Effector CD8-positive, alpha-beta T cell (primary cell): ENCODE measurements at regions not wholly inside any gene's neighbourhood (a gene's known extent, or its start where the extent isn't known, plus 50 kb on each side); places are given as distances from the start of the nearest gene placed in this dataset.
"Not testable (repeated sequence)": the region's sequence is repeated elsewhere in the genome, so short reads cannot be mapped to it uniquely, and the experiment has no call there.

Experiments
- DNase-seq: peaks from one replicate; lab custom pipeline; 2025; lab: John Stamatoyannopoulos, UW

DNA sequence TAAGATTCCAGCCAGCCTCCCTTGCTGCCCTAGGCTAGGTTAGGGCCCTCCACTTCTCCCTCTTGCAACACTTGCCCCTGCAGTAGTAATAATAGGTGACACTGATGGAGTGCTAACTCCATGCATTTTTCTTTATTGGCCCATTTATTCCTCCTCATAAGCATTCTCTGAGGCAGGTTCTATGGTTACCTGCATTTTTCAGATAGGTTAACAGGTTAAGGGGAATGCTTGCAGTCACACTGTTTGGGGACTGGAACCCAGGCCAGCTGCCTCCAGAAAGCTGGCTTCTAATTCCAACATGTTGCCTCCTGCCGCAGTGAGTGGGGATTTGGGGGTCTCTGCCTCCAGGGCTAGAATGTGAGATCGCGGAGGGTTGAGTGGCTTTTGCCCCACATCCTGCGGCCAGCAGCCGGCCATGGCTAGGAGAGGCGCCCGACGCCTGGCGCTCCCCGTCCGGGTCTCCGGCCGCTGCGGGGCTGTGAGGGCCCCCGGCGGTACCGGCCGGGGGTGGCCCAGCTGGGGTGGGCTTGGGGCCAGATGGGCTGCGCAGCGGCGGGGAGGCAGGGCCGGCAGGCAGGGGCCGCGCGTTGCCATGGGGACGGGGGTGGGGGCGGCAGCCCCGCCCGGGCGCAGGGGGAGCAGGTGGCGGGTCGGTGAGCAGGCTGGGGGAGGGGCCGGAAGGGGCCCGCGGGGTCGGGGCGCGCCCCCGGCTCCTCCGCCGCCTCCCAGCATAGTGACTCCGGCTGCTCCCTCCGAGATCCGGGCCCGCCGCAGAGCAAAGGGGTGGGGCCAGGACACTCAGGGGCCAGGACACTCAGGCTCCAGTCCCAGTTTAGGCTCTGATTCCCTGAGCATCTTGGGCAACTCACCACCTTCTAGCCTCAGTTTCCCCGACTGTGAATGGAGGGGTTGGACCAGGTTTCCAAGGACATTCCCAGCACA, 68.4 kb upstream of the SSBP3 start:
- DNase-seq: no peak

DNA sequence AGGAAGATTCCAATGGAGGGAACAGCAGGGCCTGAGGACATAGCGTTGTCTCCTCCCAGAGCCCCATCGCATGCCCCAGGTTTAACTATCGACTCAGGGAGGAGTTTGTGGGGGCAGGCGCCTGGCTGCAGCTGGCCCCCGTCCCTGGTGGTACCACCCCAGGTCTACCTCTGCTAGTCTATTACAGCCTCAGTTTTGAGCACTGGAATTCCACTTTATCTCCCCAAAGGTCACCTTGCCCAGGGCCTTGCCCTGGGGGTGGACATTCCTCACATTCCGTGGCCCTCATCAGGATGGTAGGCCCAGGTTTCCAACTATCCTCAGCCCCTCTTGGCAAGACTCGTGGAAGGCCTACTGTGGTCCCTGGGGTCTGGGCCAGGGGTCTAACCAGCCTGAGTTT, 65.4 kb upstream of the SSBP3 start:
- DNase-seq: no peak

DNA sequence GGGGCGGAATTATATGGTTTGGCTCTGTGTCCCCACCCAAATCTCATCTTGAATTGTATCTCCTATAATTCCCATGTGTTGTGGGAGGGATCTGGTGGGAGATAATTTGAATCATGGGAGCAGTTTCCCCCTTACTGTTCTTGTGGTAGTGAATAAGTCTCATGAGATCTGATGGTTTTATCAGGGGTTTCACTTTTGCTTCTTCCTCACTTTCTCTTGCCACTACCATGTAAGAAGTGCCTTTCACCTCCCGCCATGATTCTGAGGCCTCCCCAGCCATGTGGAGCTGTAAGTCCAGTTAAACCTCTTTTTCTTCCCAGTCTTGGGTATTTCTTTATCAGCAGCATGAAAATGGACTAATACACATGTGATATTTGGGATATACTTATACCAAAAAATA, 63.2 kb upstream of the SSBP3 start:
- not testable (repeated sequence) for DNase-seq

DNA sequence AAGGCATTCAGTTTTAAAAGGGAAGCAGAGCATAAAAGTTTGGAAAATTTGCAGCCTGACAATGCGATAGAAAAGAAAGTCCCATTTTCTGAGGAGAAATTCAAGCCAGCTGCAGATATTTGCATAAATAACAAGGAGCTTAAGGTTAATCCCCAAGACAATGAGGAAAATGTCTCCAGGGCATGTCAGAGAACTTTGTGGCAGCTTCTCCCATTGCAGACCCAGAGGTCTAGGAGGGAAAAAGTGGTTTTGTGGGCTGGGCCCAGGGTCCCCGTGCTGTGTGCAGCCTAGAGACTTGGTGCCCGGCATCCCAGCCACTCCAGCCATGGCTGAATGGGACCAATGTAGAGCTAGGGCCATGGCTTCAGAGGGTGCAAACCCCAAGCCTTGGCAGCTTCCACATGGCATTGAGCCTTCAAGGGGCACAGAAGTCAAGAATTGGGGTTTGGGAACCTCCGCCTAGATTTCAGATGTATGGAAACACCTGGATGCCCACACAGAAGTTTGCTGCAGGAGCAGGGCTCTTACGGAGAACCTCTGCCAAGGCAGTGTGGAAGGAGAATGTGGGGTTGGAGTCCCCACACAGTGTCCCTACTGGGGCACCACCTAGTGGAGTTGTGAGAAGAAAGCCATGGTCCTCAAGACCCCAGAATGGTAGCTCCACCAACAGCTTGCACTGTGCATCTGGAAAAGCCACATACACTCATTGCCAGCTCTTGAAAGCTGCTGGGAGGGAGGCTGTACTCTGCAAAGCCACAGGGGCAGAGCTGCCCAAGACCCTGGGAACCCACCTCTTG, 62.3 kb upstream of the SSBP3 start:
- DNase-seq: not testable (repeated sequence)

DNA sequence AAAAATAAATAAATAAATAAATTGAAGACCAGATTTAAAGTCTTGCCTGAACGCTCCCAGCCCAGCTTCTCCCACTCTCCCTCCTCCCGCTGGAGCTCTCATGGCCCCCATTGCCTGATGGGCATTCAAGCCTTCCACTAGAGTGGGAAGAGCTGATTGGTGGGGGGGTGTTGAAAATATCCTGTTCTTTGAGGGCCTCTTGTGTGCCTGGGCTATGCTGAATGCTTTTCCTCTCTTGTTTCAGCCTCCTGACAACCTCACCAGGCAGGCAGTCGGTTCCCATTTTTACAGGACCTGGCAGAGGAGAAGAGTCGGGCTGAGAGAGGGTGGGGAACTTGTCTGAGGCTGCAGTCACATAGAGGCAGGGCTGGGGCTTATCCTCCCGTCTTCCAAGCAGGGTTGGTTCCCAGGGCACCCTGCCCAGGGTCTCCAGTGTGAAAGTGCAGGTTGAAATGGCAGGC, 59.2 kb upstream of the SSBP3 start:
- DNase-seq: no peak

DNA sequence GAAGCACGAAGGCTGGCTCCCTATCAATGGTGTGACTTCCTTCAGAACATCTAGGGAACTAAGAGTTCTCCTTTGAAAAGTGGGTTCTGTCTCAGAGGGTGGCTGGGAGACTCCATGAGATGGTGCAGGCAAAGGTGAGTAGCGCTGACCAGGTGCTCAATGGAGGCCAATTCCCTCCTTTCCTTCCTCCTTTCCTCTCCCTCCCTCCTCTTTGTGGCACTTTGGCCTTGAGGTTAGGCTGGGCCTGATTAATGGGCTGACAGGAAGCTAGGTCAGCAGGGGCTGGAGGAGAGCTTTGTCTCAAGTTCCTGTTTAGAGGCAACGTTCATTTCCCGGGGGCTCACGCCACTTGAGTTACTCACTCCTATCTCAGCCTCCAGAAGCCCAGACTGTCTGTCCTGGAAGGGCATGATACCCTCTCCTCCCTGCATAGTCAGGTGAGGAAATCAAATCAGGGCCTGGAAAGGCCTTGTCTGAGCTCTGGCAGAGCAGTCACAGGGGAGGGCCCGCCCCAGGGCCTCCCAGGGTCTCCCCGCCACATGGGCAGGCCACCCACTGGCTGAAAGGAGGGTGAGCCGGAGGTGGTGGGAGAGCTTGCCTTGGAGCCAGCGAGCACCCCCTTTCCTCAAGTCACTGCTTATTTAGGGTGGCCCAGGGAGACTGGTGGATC, 58.4 kb upstream of the SSBP3 start:
- no peak for DNase-seq

DNA sequence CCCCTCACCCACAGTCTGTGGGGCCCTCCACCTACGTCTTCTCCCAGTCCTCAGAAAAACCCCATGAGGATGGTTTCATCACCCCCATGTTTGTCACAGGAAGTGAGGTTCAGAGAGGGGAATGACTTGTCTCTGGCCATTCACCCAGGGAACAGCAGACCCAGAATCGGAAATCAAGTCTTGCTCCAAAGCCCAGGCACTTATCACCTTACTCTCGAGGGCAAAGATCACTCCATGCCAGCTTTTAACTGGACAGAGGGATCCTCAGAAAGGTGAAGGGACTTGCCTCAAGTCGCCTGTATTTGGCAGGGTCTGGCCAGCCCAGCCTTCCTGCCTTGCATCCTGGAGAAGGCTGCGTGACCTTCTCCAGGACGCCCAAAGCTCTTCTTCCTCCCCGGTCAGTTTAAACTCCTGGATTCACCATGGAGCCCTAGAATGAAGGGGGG, 57.9 kb upstream of the SSBP3 start:
- DNase-seq: no peak

DNA sequence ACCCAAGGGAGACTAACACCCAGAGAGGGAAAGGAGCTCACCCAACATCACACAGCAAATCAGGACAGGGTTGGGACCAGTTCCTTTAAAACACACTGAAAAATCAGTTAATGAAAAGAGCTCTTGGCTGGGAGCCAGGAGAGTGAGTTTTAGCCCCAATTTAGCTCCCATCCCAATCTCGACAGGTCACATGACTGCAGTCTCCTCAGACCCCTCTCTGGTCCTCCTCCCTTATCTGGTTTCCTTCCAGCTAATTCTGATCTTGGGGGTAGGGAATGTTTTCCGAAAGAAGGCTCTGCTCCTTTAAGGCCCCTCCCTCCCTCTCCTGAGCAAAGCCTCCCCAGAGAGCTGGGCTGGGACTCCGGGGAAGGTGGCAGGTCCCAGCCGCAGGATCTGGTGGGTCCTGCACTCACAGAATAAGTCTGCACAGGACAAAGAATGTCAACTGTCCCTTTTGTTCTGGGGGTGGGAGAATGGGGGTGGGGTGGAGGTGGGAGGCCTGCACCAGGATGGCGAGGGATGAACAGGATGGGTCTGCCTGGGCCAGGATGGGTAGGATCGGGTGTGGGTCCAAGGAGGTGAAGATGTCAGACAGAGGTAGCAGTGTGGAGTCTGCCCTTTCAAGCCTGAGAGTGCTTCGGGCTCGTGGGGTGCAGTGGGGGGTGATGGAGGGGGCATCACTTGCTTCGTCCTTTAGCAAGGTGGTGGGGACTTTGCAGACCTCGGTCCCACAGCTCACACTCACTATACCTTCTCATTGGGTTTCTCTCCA, 57.3 kb upstream of the SSBP3 start:
- no peak for DNase-seq

DNA sequence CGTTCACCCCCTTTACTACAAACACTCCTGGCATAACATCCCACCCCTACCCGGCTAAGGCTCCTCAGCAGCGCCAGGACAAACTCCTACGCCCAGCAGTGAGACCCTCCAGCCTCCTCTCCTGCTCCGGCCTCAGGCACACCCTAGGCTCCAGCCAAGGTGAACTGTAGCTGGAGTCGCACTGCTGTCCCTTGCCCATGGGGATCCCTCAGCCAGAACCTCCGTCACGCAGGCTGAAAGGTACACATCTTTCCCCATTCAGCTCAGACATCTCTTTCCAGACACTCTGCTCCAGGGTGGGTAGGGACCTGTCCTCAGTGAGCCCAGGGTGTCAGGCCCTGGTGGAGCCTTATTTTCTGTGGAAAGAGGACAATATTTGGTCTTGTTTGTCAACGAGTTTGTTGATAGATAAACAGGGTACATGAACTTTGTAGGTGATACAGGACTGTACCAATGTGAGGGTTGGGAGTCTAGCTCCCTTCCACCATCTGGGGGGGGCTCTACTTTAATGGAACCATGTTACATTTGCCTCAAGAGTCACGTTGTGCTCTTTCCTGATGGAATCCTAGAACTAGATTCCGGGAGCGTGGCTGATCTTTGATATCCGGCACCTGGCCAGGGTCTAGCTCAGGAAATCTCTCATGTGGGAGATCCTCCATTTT, 56.5 kb upstream of the SSBP3 start:
- no peak for DNase-seq

DNA sequence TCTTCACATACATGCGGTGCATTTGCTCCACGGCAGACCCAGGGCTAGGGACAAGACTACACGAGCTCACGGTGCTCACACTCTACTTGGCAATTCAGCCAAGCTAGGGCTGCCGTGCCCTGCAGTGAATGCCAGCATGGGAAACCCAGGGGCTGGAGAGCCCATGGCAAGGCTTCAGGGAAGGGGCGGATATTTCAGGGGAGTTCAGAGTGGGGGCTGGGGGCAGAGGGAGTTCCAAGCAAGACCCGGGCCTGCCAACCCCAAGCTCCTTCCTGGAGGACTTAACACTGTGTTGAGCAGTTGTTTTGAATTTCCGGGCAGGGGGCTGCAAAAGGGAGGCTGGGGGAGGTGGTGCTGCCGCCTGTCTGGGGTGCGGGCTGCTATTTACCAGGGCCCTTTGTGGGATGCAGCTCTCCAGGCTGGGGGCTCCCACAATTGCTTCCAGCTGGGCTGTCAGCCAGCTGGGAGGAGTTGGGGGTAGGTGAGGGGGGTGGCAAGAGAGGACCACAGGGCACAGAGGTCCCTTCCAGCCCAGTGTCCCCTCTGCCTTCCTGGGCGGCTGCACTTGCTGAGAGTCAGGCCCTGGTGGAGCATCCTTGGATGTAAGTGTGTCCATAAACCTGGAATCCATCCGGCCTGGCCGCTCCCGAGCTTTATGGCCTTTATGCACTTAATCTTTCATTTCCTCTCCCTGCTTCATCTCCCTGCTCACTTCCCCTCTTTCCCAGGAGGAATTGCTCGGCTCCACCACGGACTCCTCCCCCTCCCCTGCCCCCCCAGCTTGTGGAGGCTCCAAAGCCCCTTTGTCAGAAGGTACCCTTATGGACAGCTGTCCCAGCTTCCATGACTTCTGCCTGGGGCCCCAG, 55.8 kb upstream of the SSBP3 start:
- no peak for DNase-seq

DNA sequence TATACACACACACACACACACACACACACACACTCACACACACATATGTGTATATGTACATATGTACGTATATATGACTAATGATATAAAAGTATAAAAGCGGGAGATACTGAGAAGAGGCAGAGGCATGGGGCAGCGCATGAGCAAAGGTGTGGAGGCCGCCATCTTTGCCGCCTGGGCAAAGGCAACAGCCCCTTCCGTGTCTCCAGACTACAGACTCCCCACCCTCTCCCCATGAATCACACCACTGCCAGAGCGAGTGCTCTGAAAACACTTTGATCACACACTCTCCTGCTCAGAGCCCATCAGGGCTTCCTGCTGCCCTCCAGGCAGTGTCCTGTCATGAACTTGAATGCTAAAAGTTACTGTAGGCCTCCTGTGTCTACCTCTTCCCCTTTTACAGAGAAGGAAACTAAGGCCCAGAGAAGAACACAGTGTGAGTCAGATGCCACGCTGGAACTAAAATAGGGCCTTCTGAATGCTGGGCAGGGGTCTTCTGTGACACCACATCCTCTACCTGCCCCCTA, 54.7 kb upstream of the SSBP3 start:
- no peak for DNase-seq

DNA sequence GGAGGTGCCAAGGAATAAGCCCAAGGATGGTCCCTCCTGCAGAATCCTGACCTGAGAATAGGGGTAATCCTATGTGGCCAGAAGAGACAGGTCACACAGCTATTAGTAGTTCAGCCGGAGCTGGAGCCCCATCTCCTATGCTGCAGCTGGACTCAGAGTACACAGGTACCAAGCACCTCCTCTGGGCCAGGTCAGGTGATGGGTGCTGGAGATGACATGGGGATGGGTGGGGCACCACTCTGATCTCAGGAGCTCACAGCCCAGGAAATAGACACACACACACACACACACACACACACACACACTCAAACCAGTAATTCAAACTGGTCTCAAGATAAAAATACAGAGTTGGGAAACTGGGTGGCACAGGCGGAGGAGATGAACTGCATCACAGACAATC, 54.2 kb upstream of the SSBP3 start:
- DNase-seq: no peak

DNA sequence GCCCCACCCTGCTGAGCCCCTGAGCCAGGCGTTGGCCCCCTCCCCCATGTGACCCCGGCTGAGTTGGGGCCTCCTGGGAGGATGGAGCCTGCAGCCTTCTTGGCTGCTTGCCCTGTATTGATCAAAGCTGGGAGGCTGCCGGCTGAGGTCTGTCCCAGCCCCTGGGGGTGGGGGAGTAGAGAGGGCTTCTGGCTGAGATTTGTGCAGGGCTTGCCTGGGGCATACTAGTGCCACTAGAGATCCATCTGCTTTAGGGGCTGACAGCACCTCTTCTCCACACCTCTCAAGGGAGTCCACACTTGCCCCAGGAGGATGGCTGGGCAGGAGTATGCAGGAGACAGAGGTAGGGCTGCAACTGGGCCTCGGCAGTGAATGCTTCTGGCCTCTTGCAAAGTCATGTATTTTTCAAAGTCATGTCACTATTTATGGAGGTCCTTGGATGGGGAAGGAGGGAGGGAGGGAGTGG, 53.6 kb upstream of the SSBP3 start:
- no peak for DNase-seq

DNA sequence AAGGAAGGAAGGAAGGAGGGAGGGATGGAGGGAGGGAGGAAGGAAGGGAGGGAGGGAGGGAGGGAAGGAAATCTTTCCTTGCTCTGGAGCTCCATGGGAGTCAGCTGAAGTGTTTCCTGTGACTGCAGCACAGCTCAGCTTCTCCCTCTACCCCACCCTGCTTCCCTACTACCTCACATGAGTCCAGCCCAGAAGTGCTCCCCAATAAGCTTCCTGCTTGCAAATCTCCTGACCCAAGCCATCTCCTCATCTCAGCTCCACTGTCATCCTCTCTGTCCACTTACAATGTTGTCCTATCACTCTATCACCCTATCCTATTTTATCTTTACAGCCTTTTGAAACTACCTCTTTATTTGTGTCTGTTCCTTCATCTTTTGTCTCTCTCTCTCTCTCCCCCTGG, 52.9 kb upstream of the SSBP3 start:
- DNase-seq: no peak

DNA sequence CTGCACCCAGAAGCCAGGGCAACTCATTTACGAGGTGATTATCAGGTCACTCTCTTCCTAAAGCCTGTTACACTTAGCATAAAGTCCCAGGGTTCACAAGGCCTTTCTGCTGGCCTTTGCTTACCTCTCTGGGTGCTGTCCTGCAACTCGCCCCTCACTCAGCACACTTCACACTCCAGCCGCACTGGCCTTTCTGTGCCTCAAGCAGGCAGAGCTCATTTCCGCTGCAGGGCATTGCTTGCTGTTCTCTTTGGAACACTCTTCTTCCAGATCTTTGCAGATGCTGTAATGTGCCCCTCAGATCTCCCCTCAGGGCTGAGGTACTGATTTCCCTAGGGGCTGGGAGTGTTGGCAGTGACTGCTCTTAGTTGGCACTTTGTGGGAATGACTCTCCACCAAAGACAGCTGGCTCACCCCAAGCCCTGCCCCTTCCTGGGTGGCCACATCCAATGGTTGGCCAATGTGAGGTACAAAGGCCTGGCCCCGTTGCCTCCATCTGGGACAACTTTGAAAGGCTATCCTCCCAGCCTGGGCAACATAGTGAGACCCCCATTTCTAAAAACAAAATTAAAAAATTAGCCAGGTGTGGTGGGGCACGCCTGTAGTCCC, 50.8 kb upstream of the SSBP3 start:
- DNase-seq: no peak

DNA sequence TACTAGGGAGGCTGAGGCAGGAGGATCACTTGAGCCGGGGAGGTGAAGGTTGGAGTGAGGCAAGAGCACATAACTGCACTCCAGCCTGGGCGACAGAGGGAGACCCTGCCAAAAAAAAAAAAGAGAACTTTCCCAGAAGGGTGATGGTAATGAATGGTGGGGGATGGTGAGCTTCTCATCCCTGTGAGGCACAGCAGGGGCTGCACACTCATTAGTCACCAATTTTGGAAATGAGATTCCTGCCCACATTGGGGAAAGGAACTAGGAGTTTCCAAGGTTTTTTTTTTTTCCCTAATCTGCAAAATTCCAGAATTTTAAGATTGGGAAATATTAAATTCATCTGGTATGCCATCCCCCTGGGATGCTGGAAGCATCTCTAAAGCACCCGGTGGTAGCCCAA, 50.2 kb upstream of the SSBP3 start:
- no peak for DNase-seq
